ENCODE measurements at regions not wholly inside any gene's neighbourhood (a gene's known extent, or its start where the extent isn't known, plus 50 kb on each side); places are given as distances from the start of the nearest gene placed in this dataset.

DNA sequence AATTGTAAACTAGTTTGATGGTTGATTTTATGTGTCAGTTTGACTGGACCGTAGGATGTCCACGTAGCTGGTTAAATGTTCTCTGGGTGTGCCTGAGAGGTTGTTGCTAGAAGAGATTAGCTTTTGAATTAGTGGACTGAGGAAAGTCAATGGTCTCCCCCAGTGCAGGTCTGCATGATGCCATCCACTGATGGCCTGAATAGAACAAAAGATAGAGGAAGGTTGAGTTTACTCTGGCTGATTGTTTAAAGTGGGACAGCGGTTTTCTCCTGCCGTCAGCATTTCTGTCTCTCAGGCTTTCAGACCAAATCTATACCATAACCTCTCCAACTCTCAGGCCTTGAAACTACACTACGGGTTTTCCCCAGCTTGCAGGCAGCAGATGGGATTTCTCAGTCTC is 899.2 kb upstream of the WWC1 start:
- Histone ChIP-seq H3K27ac (no peak overlapping the region), H3K4me1 (peaks cover 13% of the 10 kb centered on the region), H3K9me3 (no peaks in the 10 kb centered on the region), H3K36me3 (replicated peaks in 1 of 2; ENCODE audit: insufficient read depth in 1 of 2, low read depth in 2 of 2) (no peaks in the 10 kb centered on the region), H3K4me3 (no peak overlapping the region), H3K27me3 (no peaks in the 10 kb centered on the region)
- DNase-seq (no peak), ATAC-seq (no peak)
- TF ChIP-seq POLR2A (IDR thresholded peaks at IDR 0.05) (no peak), CTCF (IDR thresholded peaks at IDR 0.05) (no peak)
- intact Hi-C loops (cut with DNase I): no loop called here
- WGBS, 2 donors: 73 to 79% methylated on average over 5 of the region's 5 CpGs

DNA sequence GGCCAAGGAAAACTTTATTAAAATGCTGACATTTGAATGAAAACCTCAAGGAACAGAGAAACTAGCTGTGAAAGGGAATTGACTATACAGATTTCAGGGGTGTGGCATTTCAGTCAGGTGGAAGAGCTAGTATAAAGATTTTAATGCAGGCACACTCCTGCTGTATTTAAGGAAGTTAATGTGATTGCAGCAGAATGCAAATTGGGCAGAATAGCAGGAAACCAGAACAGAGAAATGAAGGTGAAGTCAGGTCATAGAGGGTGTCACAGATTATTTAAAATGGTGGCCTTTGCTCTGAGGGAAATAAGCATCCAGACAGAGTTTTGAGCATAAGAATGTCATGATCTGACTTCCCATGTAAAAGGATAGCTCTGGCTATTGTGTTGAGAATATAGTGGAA is 898.1 kb upstream of the WWC1 start:
- ATAC-seq (no peak), DNase-seq (no peak)
- Histone ChIP-seq H3K9me3 (no peaks in the 10 kb centered on the region), H3K36me3 (replicated peaks in 1 of 2; ENCODE audit: insufficient read depth in 1 of 2, low read depth in 2 of 2) (no peaks in the 10 kb centered on the region), H3K4me3 (no peak overlapping the region), H3K27me3 (no peaks in the 10 kb centered on the region), H3K4me1 (peaks cover 13% of the 10 kb centered on the region), H3K27ac (no peak overlapping the region)
- TF ChIP-seq POLR2A (IDR thresholded peaks at IDR 0.05): no peak
- intact Hi-C loops (cut with DNase I): no loop called here

- WGBS, 2 donors: 46 to 52% methylated on average over 2 of the region's 2 CpGs
- H3K4me3 ChIP-seq: no peak overlapping the region
- H3K36me3 ChIP-seq (replicated peaks in 1 of 2; ENCODE audit: insufficient read depth in 1 of 2, low read depth in 2 of 2): no peaks in the 10 kb centered on the region
- no peak overlapping the region for H3K27ac ChIP-seq
- intact Hi-C loops (cut with DNase I): no loop called here
- ATAC-seq (no peak), DNase-seq (no peak)
- no peaks in the 10 kb centered on the region for H3K27me3 ChIP-seq
- no peaks in the 10 kb centered on the region for H3K9me3 ChIP-seq
- no peak for TF ChIP-seq CTCF (IDR thresholded peaks at IDR 0.05)
- TF ChIP-seq POLR2A (IDR thresholded peaks at IDR 0.05): no peak
- H3K4me1 ChIP-seq: no peaks in the 10 kb centered on the region
Observed at GRCh38 chr5:167402671-167403070, 888.8 kb upstream of the WWC1 start.

GRCh38 chr5:167406513-167406912 is 884.9 kb upstream of the WWC1 start:
- intact Hi-C loops (cut with DNase I): no loop called here
- Histone ChIP-seq H3K27me3 (no peaks in the 10 kb centered on the region), H3K4me1 (no peaks in the 10 kb centered on the region), H3K9me3 (no peaks in the 10 kb centered on the region), H3K36me3 (replicated peaks in 1 of 2; ENCODE audit: insufficient read depth in 1 of 2, low read depth in 2 of 2) (no peaks in the 10 kb centered on the region), H3K27ac (no peak overlapping the region), H3K4me3 (no peak overlapping the region)
- TF ChIP-seq POLR2A (IDR thresholded peaks at IDR 0.05): no peak
- TF ChIP-seq CTCF (IDR thresholded peaks at IDR 0.05): no peak
- no peak for ATAC-seq
- DNase-seq: no peak

DNA sequence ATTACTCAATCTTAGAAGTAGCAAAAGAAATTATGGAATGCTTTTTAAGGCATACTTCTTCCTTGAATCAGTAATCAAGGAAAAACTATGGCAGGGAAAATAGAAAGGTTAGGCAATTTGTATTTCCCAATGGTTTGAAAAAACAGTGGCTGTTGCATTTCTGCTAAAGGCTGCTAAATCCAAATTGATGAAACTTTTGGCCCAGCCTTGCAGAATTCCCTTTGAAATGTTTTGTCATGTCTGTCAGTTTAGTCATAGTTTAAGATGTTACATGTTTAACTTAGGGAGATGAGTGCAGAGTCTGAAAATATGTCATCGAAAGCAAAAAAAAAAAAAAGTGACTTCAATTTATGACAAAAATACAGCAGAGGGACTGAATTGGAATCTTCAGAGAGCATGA is 878.9 kb upstream of the WWC1 start:
- no peak for ATAC-seq
- Histone ChIP-seq H3K9me3 (no peaks in the 10 kb centered on the region), H3K27ac (no peak overlapping the region), H3K27me3 (no peaks in the 10 kb centered on the region), H3K4me1 (no peaks in the 10 kb centered on the region), H3K36me3 (replicated peaks in 1 of 2; ENCODE audit: insufficient read depth in 1 of 2, low read depth in 2 of 2) (no peaks in the 10 kb centered on the region), H3K4me3 (no peak overlapping the region)
- no peak for TF ChIP-seq CTCF (IDR thresholded peaks at IDR 0.05)
- TF ChIP-seq POLR2A (IDR thresholded peaks at IDR 0.05): no peak
- 81 to 91% methylated on average over 1 of the region's 1 CpG for WGBS, 2 donors
- no peak for DNase-seq
- intact Hi-C loops (cut with DNase I): no loop called here
